BLaER1 treated with 17β-estradiol and CSF1 and Interleukin-3, amounts not matched to agents 10 nM and 100 nM (cell line): ENCODE measurements at regions not wholly inside any gene's neighbourhood (a gene's known extent, or its start where the extent isn't known, plus 50 kb on each side); places are given as distances from the start of the nearest gene placed in this dataset.
A peak's percentile ranks its signal among the peaks of the same experiment; 100 is the strongest.

Experiments
- H3K27ac ChIP-seq, 11 experiments: shearing (Covaris generic); formaldehyde crosslinking; 2 replicates each; pipeline ENCODE4 v1.8.1; 2022
- H3K27me3 ChIP-seq, 11 experiments: shearing (Covaris generic); formaldehyde crosslinking; 2 replicates each; pipeline ENCODE4 v1.8.1; 2022
- H3K36me3 ChIP-seq, 11 experiments: shearing (Covaris generic); formaldehyde crosslinking; 2 replicates each; pipeline ENCODE4 v1.8.1; 2022
- H3K4me1 ChIP-seq, 10 experiments: shearing (Covaris generic); formaldehyde crosslinking; 2 replicates each; pipeline ENCODE4 v1.8.1; 2022
- H3K4me2 ChIP-seq, 11 experiments: shearing (Covaris generic); formaldehyde crosslinking; 2 replicates each; pipeline ENCODE4 v1.8.1; 2022
- H3K4me3 ChIP-seq, 10 experiments: shearing (Covaris generic); formaldehyde crosslinking; 2 replicates each; pipeline ENCODE4 v1.8.1; 2022
- H3K9ac ChIP-seq, 11 experiments: shearing (Covaris generic); formaldehyde crosslinking; 2 replicates each; pipeline ENCODE4 v1.8.1; 2022
- H3K9me3 ChIP-seq, 11 experiments: shearing (Covaris generic); formaldehyde crosslinking; replicated peaks in 1 of 11; 2 replicates each; pipeline ENCODE4 v1.8.1; 2022
- H4K20me1 ChIP-seq, 11 experiments: shearing (Covaris generic); formaldehyde crosslinking; 2 replicates each; pipeline ENCODE4 v1.8.1; 2022
- Cebpa-rat ChIP-seq, 11 experiments: shearing (Covaris generic); IDR thresholded peaks; 2 replicates each; pipeline ENCODE4 v1.8.1; 2022

DNA sequence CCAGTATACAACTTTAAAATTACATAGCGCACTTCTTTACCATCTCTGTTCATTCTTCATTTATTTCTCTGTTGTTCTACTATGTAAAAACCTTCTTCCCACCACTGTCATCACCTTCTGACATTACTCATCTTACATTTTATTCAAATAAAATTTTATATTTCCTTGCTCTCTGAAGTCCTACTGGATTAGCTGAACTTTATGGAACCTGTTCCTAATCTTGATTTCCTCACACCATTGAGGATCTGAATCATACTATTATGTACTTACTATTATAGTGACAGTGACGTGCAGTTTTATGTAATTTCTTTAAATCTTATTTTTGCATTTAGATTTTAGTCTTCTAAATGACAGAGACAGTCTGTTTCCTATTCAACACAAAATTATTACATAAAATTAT, 98.3 kb downstream of the DYNAP start:
- Histone ChIP-seq H3K36me3 (no peaks in the 10 kb centered on the region), H3K4me1 (peaks cover 0 to 25% (median 15%) of the 10 kb centered on the region in 10 experiments; a peak in 15 of 20 replicates), H4K20me1 (no peaks in the 10 kb centered on the region), H3K27me3 (no peaks in the 10 kb centered on the region), H3K27ac (no peak overlapping the region), H3K9ac (no peak overlapping the region), H3K4me2 (no peak overlapping the region), H3K9me3 (peaks cover 0 to 7% (median under 1%) of the 10 kb centered on the region in 11 experiments; a peak in 8 of 22 replicates), H3K4me3 (no peak overlapping the region)
- TF ChIP-seq Cebpa-rat (IDR thresholded peaks at IDR 0.05) = no peak

DNA sequence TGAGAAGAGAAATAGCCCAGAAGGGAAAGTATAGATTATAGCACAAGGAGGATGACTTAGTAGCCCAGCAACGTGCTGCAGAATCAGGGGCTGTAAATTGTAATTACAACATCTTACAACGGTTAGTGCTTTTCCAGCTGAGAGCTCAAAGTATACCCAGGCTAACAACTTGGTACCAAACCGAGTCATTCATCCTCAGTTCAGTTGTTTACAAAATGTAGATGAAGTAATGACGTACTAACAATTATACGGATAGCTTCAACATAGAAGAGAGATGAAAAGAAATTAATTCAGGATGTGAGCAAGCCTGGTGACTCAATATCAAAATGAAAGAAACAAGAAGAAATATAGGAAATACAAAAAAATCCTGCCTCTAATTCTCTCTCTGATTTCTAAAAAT, 99.2 kb downstream of the DYNAP start:
- H3K36me3 ChIP-seq = no peaks in the 10 kb centered on the region
- TF ChIP-seq Cebpa-rat (IDR thresholded peaks at IDR 0.05) = no peak
- no peak overlapping the region for H3K4me3 ChIP-seq
- peaks cover 0 to 16% (median 7%) of the 10 kb centered on the region in 10 experiments; a peak in 12 of 20 replicates for H3K4me1 ChIP-seq
- H3K9me3 ChIP-seq = peaks cover 3 to 16% (median 8%) of the 10 kb centered on the region in 11 experiments; a peak in 17 of 22 replicates
- H4K20me1 ChIP-seq = no peaks in the 10 kb centered on the region
- H3K4me2 ChIP-seq = no peak overlapping the region
- no peaks in the 10 kb centered on the region for H3K27me3 ChIP-seq
- H3K9ac ChIP-seq = no peak overlapping the region
- H3K27ac ChIP-seq = no peak overlapping the region

DNA sequence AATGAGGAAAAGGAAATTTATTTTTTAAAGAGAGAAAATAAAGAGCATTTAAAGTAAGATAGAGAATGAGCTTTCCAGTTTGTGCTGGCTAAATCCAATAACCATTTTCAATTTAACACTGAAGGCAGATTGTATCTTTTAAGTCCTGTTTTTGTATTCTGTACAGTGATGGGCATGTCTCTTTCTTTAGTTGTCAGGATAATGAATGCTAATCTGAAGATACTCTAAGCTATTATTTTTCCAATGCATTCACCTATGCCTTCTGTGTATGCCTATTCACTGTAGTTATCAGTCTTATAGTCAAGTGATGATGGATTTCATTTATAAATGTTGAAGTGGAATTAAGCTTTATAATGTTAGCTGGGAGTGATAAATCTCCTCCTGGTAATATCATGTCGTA, 101.4 kb downstream of the DYNAP start:
- no peaks in the 10 kb centered on the region for H3K36me3 ChIP-seq
- no peak overlapping the region for H3K9ac ChIP-seq
- H3K27ac ChIP-seq = no peak overlapping the region
- no peak overlapping the region for H3K4me3 ChIP-seq
- H3K4me2 ChIP-seq = no peak overlapping the region
- no peaks in the 10 kb centered on the region for H4K20me1 ChIP-seq
- H3K27me3 ChIP-seq = no peaks in the 10 kb centered on the region
- no peak for TF ChIP-seq Cebpa-rat (IDR thresholded peaks at IDR 0.05)
- H3K9me3 ChIP-seq = peaks cover 8 to 21% (median 12%) of the 10 kb centered on the region in 11 experiments; a peak in 17 of 22 replicates
- H3K4me1 ChIP-seq = peaks cover 0 to 12% (median 4%) of the 10 kb centered on the region in 10 experiments; a peak in 8 of 20 replicates

DNA sequence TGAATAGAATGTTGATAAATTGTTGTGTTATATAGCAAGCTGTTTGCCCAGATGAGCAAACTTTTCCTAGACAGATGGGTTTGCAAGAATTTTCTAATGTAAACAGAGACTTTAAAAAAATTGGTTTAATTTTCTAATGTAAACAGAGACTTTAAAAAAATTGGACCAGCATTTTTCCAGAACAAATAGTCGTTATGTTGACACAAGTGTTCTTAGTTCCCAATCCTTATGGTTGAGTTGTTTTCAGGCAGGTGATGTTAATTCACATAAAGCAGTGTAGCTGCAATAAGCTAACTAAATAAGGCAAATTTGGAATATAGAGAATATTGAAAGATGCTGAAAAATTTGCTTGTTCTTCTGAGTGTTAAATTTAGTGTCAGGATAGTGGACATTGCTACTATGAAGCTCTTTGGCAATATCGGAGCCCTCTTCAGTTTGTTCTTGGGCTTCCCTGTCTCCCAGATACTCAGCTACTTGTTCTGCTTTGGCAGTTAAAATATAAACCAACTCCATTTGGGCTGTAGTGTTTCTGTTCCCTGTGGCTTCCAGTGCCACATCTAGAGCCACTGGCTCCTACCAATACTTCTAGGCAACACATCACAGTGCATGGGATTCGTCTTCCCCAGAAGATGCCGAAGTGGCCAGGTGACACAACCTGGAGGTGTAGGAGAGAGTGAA, 105.7 kb downstream of the DYNAP start:
- H3K36me3 ChIP-seq = no peaks in the 10 kb centered on the region
- no peak overlapping the region for H3K4me3 ChIP-seq
- no peak overlapping the region for H3K27ac ChIP-seq
- no peaks in the 10 kb centered on the region for H4K20me1 ChIP-seq
- H3K9ac ChIP-seq = no peak overlapping the region
- H3K9me3 ChIP-seq = peaks cover 8 to 21% (median 12%) of the 10 kb centered on the region in 11 experiments; a peak in 17 of 22 replicates
- H3K4me2 ChIP-seq = no peak overlapping the region
- no peaks in the 10 kb centered on the region for H3K27me3 ChIP-seq
- no peak for TF ChIP-seq Cebpa-rat (IDR thresholded peaks at IDR 0.05)
- H3K4me1 ChIP-seq = peaks cover 0 to 12% (median 4%) of the 10 kb centered on the region in 10 experiments; a peak in 8 of 20 replicates

DNA sequence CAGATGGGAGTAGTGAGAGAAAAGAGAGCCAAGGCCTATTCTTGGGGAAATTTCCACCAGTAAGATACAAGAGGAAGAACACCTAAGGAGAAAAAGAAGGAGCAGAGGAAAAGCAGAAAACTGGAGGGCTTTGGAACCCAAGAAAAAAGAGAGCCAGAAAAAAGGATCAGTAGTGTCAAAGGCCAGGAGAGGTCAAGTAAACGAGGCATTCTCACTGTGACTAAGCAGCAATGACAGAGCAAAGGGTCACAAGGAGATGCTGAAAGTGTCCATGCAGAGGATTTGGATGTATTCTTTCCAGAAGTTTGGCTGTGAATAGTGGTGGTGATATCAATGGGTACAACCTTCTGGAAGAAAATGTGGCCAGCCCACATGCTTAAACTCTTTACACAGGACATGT, 109.5 kb downstream of the DYNAP start:
- H4K20me1 ChIP-seq = no peaks in the 10 kb centered on the region
- no peaks in the 10 kb centered on the region for H3K27me3 ChIP-seq
- peaks cover 0 to 5% (median 2%) of the 10 kb centered on the region in 11 experiments; a peak in 6 of 22 replicates for H3K9me3 ChIP-seq
- H3K4me1 ChIP-seq = no peaks in the 10 kb centered on the region
- no peak for TF ChIP-seq Cebpa-rat (IDR thresholded peaks at IDR 0.05)
- no peak overlapping the region for H3K4me2 ChIP-seq
- no peak overlapping the region for H3K9ac ChIP-seq
- H3K27ac ChIP-seq = no peak overlapping the region
- no peak overlapping the region for H3K4me3 ChIP-seq
- H3K36me3 ChIP-seq = no peaks in the 10 kb centered on the region

DNA sequence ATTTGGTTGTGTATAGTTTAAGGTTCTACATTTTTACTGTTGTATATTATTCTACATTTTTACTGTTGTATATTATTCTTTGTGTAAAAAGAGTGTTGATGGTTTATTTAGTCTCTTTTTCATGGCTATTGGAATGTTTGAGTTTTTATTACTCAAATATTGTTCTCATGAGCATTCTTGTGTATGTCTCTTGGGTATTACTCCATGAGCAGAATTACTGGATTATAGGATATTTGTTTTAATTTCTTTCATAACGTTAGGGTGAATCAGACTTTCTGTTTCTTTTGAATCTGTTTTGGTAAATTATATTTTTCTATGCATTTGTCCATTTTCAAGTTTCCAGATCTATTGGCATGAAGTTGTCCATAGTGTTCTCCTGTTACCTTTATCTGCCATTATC, 111.6 kb downstream of the DYNAP start:
- Histone ChIP-seq H3K27ac (no peak overlapping the region), H3K27me3 (no peaks in the 10 kb centered on the region), H3K9me3 (peaks cover 0 to 11% (median 8%) of the 10 kb centered on the region in 11 experiments; a peak in 13 of 22 replicates), H3K4me2 (no peak overlapping the region), H3K4me1 (no peaks in the 10 kb centered on the region), H3K9ac (no peak overlapping the region), H3K4me3 (no peak overlapping the region), H3K36me3 (no peaks in the 10 kb centered on the region), H4K20me1 (no peaks in the 10 kb centered on the region)
- no peak for TF ChIP-seq Cebpa-rat (IDR thresholded peaks at IDR 0.05)

DNA sequence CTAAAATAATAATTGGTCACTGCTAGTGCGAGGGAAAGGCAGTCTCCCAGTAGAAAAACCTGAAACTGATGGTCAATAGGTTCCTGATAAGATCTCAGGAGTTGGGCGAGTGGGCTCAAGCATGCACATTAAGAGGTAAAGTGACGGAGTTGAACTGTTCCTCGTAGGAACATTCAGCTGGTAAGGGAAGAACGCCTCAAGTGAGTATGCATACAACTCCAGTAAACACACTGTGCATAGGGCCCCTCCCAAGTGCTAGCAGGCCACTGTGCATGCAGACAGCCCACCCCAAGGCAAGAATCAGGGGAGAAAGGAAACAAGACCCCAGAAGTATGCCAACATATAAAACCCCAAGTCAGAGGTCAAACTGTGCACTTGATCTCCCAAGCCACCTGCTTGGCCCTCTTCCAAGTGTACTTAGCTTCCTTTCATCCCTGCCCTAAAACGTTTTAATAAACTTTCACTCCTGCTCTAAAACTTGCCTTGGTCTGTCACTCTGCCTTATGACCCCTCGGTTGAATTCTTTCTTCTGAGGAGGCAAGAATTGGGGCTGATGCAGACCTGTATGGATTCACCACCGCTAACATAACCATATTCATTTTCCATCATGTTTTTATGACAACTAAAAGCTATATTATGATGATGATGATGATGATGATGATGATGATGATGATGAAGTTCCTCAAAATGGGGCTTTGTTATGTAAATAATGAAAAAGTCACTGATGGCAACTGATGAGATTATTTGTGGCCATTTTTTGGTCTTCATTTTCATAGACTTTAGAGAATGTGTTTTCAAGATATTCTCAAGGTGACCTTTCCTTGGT, 118.0 kb upstream of the RAB27B start:
- H4K20me1 ChIP-seq = no peaks in the 10 kb centered on the region
- H3K27ac ChIP-seq = no peak overlapping the region
- H3K4me2 ChIP-seq = peak overlapping the region in 4 of 11 experiments; percentile 3 to 24 (median 15); a peak in 4 of 22 replicates
- H3K9ac ChIP-seq = no peak overlapping the region
- H3K27me3 ChIP-seq = peaks cover 0 to 37% (median 0%) of the 10 kb centered on the region in 11 experiments; a peak in 6 of 22 replicates
- no peak for TF ChIP-seq Cebpa-rat (IDR thresholded peaks at IDR 0.05)
- no peaks in the 10 kb centered on the region for H3K36me3 ChIP-seq
- no peak overlapping the region for H3K4me3 ChIP-seq
- H3K4me1 ChIP-seq = peaks cover 0 to 15% (median 0%) of the 10 kb centered on the region in 10 experiments; a peak in 5 of 20 replicates
- peaks cover 4 to 24% (median 14%) of the 10 kb centered on the region in 11 experiments; a peak in 15 of 22 replicates for H3K9me3 ChIP-seq

DNA sequence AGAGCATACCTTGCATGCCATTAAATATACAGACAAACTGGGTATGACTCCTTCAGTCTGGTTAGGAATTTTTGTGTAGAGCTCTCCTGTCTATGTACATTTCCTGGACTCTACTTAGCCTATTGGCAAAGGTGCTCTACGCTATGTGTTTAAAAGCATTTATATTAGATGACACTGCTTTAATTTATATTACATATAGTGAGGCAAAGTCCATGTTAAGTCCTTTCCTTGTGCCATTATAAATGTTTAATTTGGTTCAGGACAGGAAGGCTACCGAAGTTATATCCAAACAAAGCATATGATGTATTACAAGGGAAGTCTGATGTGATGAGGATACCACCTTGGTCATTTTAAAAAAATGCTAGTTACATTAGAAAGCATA, 117.4 kb upstream of the RAB27B start:
- Histone ChIP-seq H3K9ac (no peak overlapping the region), H3K4me3 (no peak overlapping the region), H3K4me2 (no peak overlapping the region), H4K20me1 (no peaks in the 10 kb centered on the region), H3K9me3 (peaks cover 4 to 24% (median 14%) of the 10 kb centered on the region in 11 experiments; a peak in 15 of 22 replicates), H3K27ac (no peak overlapping the region), H3K27me3 (peaks cover 0 to 43% (median 0%) of the 10 kb centered on the region in 11 experiments; a peak in 6 of 22 replicates), H3K36me3 (no peaks in the 10 kb centered on the region), H3K4me1 (peaks cover 0 to 15% (median 0%) of the 10 kb centered on the region in 10 experiments; a peak in 5 of 20 replicates)
- TF ChIP-seq Cebpa-rat (IDR thresholded peaks at IDR 0.05) = no peak

DNA sequence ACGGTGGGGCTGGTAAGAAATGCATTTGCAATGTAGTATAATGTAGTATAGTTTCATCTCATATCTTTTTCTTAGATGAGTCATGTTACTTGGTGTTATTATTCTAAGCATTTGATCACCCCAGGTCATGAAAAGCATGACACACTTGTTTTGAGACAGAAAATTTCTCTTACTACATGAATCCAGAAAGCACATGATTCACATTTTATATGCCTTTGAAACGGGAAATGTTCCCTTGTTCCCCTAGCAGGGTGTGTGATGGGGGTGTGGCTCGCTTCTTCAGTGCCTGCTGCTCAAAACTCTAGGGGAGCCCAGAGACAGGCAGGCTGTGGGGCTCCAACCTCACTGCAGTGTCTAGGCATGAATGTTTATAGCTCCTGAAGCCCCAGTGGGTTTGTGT, 116.0 kb upstream of the RAB27B start:
- Histone ChIP-seq H3K27me3 (peaks cover 0 to 57% (median 0%) of the 10 kb centered on the region in 11 experiments; a peak in 7 of 22 replicates), H3K9ac (no peak overlapping the region), H3K4me1 (peaks cover under 1 to 23% (median 5%) of the 10 kb centered on the region in 10 experiments; a peak in 19 of 20 replicates), H3K9me3 (peaks cover 4 to 16% (median 9%) of the 10 kb centered on the region in 11 experiments; a peak in 15 of 22 replicates), H4K20me1 (no peaks in the 10 kb centered on the region), H3K4me3 (no peak overlapping the region), H3K27ac (no peak overlapping the region), H3K36me3 (no peaks in the 10 kb centered on the region), H3K4me2 (no peak overlapping the region)
- TF ChIP-seq Cebpa-rat (IDR thresholded peaks at IDR 0.05) = no peak
